ENCODE measurements at regions not wholly inside any gene's neighbourhood (a gene's known extent, or its start where the extent isn't known, plus 50 kb on each side); places are given as distances from the start of the nearest gene placed in this dataset.
"Not testable (repeated sequence)": the region's sequence is repeated elsewhere in the genome, so short reads cannot be mapped to it uniquely, and the experiment has no call there.

DNA sequence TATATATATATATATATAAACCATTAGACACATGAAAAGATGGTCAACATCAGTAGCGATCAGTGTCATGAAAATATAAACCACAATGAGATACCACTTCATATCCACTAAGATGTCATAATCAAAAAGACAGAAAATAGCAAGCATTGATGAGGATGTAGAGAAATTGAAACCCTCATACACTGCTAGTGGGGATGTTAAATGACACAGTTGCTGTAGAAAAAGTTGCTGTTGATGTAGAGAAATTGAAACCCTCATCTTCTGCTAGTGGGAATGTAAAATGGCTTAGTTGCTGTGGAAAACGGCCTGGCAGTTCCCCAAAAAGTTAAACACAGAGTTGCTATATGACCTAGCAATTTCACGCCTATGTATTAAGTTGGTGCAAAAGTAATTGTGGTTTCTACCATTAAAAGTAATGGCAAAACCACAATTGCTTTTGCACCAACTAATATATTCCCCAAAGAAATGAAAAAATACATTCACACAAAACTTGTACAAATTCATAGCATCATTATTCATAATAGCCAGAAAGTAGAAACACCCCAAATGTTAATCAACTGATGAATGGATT, 120.5 kb upstream of the ZWINT start:
- Histone ChIP-seq H3K27ac (no peak overlapping the region), H3K4me3 (no peak overlapping the region), H3K27me3 (no peaks in the 10 kb centered on the region), H3K36me3 (no peaks in the 10 kb centered on the region), H3K9ac (no peak overlapping the region), H4K20me1 (no peaks in the 10 kb centered on the region), H3K4me1 (no peaks in the 10 kb centered on the region), H3K4me2 (no peak overlapping the region), H3K9me3 (no peaks in the 10 kb centered on the region)
- TF ChIP-seq Cebpa-rat (IDR thresholded peaks at IDR 0.05), result no peak

DNA sequence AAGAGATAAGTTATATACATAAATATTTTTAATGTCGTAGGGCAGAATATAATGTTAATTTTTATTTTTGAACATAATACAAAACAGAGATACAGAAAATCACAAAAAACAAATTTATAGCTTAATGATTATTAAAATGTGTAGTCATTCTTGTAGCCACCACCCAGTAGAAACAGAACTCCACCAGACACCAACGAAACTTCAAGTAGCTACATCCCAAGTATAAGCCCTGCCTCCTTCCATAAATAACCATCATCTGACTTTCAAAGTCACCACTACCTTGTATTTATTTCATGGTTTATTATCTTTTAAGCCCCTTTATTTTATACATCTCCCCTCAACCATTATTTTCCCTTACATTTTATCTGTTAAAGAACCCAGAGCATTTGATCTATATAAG, 111.9 kb upstream of the ZWINT start:
- H3K27ac ChIP-seq, result no peak overlapping the region
- H3K4me1 ChIP-seq, result no peaks in the 10 kb centered on the region
- H3K4me3 ChIP-seq, result no peak overlapping the region
- no peak overlapping the region for H3K9ac ChIP-seq
- no peaks in the 10 kb centered on the region for H3K36me3 ChIP-seq
- H3K4me2 ChIP-seq, result no peak overlapping the region
- no peaks in the 10 kb centered on the region for H3K27me3 ChIP-seq
- TF ChIP-seq Cebpa-rat (IDR thresholded peaks at IDR 0.05), result no peak
- H3K9me3 ChIP-seq, result no peaks in the 10 kb centered on the region
- H4K20me1 ChIP-seq, result no peaks in the 10 kb centered on the region

DNA sequence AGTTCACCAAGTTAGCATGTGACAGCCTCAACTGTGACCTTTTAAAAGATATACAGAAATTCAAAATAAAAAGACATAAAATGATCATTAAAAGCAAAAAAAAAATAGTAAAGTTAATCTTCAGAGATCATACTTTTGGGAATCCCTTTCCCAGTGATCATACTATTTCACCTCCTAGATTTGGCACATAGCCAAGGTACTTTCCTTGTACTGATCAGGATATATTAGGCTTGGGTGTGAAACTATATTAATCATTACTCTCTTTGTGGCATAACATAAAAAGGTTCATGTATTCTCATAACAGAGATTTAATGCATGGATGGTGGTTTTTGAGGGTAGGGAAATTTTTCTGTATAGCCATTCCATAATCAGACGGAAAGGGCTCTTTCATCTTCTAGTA, 109.6 kb upstream of the ZWINT start:
- Histone ChIP-seq H3K4me2 (no peak overlapping the region), H3K9me3 (no peaks in the 10 kb centered on the region), H3K9ac (no peak overlapping the region), H3K27ac (no peak overlapping the region), H3K27me3 (no peaks in the 10 kb centered on the region), H4K20me1 (no peaks in the 10 kb centered on the region), H3K36me3 (no peaks in the 10 kb centered on the region), H3K4me1 (no peaks in the 10 kb centered on the region), H3K4me3 (no peak overlapping the region)
- TF ChIP-seq Cebpa-rat (IDR thresholded peaks at IDR 0.05), result no peak

DNA sequence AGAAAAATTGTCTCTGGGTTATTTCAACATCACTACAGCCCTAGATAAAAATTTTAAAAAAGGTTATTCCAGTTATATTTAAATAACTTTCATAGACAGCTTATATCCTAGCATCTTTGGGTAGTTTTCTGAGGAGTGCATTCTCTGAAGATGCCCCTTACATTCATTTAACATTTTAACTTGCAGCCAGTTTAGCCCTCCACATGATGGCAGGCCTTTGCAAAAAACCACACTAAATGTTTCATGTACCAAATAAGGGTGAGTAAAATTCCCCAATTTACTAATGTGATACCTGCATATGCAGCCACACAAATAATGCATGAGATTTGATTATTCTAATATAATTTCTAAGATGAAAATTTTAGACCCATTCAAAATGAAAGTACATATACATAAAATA, 108.4 kb upstream of the ZWINT start:
- Histone ChIP-seq H3K27me3 (no peaks in the 10 kb centered on the region), H3K9me3 (no peaks in the 10 kb centered on the region), H3K4me3 (no peak overlapping the region), H3K9ac (no peak overlapping the region), H3K36me3 (no peaks in the 10 kb centered on the region), H3K4me1 (no peaks in the 10 kb centered on the region), H3K4me2 (no peak overlapping the region), H3K27ac (no peak overlapping the region), H4K20me1 (no peaks in the 10 kb centered on the region)
- TF ChIP-seq Cebpa-rat (IDR thresholded peaks at IDR 0.05), result no peak

DNA sequence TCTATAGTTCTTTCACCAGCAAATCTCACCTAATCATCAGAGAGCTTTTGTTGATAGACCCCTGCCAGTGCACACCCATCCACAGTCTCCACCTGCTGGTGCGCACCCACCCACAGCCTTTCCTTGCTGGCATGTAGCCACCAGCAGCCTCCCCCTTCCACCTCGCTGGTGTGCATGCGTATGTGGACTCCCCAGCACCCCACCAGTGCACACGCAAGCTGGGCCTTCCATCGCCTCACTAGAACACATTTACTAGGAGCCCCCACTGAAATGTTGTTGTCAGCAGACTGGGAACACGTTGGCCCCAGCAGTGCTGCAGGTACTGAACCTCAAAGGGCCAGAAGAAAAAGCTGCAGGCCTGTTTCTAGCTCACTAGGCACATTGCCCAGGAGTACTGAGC, 104.9 kb upstream of the ZWINT start:
- TF ChIP-seq Cebpa-rat (IDR thresholded peaks at IDR 0.05), result no peak
- Histone ChIP-seq H3K4me1 (no peaks in the 10 kb centered on the region), H3K9me3 (no peaks in the 10 kb centered on the region), H3K4me2 (no peak overlapping the region), H3K27me3 (no peaks in the 10 kb centered on the region), H4K20me1 (no peaks in the 10 kb centered on the region), H3K9ac (no peak overlapping the region), H3K4me3 (no peak overlapping the region), H3K36me3 (no peaks in the 10 kb centered on the region), H3K27ac (no peak overlapping the region)

DNA sequence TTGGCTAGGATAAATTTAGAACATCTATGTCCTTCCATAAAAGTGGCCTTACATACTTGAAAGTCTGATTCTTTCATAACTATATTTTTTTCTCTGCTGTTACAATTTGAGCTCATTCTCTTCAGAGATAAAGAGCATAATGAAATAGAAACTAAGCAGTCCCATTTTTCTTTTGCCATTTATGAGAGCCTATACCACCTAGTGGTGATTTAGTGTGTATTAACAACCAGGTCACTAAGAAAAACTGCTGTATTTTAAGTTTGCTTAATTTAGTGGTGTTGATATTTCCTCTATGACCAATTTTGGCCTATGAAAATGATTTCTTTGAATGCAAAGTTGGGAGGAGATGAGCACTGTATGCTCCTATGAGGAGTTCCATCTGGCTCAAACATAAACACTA, 88.7 kb upstream of the ZWINT start:
- Histone ChIP-seq H3K4me2 (no peak overlapping the region), H4K20me1 (no peaks in the 10 kb centered on the region)

DNA sequence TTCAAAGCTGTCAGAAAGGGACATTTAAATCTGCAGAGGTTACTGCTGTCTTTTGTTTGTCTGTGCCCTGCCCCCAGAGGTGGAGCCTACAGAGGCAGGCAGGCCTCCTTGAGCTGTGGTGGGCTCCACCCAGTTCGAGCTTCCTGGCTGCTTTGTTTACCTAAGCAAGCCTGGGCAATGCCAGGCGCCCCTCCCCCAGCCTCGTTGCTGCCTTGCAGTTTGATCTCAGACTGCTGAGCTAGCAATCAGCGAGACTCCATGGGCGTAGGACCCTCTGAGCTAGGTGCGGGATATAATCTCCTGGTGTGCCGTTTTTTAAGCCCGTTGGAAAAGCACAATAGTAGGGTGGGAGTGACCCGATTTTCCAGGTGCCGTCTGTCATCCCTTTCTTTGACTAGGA, 86.6 kb upstream of the ZWINT start:
- not testable (repeated sequence) for H3K4me2 ChIP-seq, H3K9me3 ChIP-seq, H3K4me3 ChIP-seq, H4K20me1 ChIP-seq, H3K27ac ChIP-seq, H3K27me3 ChIP-seq, H3K36me3 ChIP-seq, H3K9ac ChIP-seq, H3K4me1 ChIP-seq

More for the DNA sequence above, 88.7 kb upstream of the ZWINT start:
- Histone ChIP-seq H3K4me3 (no peak overlapping the region), H3K9me3 (peaks cover 6% of the 10 kb centered on the region), H3K27me3 (no peaks in the 10 kb centered on the region), H3K27ac (no peak overlapping the region), H3K9ac (no peak overlapping the region), H3K36me3 (no peaks in the 10 kb centered on the region), H3K4me1 (no peaks in the 10 kb centered on the region)
- TF ChIP-seq Cebpa-rat (IDR thresholded peaks at IDR 0.05), result no peak

DNA sequence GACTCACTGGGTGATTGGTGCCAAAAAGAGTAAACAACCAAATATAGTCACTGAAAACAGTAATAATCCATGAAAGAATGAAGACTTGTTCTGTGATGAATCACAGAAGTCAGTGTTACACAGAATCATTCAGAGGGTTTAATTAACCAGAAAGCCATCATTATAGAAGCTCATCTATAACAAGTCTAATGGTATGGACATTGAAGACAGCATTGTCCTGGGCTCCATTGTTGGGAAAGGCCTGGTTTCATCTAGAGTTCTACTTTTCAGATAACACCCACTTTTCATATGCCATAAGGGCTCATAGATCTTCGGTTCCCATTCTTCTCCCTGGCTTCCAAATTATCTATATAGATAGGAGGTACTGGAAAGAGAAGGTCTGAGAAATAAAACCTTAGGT, 80.3 kb upstream of the ZWINT start:
- not testable (repeated sequence) for H4K20me1 ChIP-seq, H3K36me3 ChIP-seq, H3K4me2 ChIP-seq, H3K27me3 ChIP-seq, H3K4me3 ChIP-seq, H3K4me1 ChIP-seq, H3K9me3 ChIP-seq, H3K9ac ChIP-seq, H3K27ac ChIP-seq

Data from BLaER1 (cell line).